ENCODE measurements at regions not wholly inside any gene's neighbourhood (a gene's known extent, or its start where the extent isn't known, plus 50 kb on each side); places are given as distances from the start of the nearest gene placed in this dataset.

DNA sequence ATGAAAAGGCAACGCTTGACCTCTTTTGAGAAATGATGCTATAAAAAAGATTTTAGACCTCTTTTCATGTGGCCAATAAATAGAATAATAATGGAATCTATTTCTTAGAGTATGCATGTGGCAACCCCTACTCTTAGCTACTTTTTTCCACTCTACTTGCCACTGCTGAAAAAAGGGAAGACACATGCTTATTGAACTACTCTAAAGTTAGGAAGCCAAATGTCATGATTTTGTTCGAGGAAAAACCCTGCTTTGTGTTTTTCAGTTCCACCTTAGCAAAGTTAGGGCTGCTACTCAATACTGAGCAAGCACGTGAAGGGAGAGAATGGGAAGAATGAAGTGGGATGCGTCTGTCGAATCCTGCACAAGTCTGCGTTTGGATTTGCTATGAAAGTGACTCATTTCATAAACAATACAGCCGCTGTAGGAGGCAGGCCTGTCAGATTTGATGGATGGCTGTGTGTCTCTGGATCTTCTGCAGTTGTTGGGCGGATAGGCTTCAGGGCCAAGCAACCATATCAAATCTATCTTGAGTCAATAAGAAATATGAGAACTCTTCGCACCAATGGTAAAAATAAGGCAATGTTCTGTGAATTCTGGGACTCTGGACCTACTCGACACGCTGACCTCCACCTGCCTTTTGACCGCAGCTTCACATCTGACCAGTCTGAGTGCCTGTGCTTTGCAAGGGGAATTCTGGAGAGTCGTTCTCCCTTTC lies 333.6 kb downstream of the PIK3R1 start:
- TF ChIP-seq, protein P1, sequence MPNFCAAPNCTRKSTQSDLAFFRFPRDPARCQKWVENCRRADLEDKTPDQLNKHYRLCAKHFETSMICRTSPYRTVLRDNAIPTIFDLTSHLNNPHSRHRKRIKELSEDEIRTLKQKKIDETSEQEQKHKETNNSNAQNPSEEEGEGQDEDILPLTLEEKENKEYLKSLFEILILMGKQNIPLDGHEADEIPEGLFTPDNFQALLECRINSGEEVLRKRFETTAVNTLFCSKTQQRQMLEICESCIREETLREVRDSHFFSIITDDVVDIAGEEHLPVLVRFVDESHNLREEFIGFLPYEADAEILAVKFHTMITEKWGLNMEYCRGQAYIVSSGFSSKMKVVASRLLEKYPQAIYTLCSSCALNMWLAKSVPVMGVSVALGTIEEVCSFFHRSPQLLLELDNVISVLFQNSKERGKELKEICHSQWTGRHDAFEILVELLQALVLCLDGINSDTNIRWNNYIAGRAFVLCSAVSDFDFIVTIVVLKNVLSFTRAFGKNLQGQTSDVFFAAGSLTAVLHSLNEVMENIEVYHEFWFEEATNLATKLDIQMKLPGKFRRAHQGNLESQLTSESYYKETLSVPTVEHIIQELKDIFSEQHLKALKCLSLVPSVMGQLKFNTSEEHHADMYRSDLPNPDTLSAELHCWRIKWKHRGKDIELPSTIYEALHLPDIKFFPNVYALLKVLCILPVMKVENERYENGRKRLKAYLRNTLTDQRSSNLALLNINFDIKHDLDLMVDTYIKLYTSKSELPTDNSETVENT (CRISPR knock-in tag; IDR thresholded peaks at IDR 0.05): no peak
- TF ChIP-seq ZZZ3 (IDR thresholded peaks at IDR 0.05) (no peak), JUND (IDR thresholded peaks at IDR 0.05; ENCODE audit: borderline replicate concordance, low read depth, low read length) (peak; percentile 89), JUND (tag; IDR thresholded peaks at IDR 0.05; ENCODE audit: borderline replicate concordance, low read depth, low read length) (peak; percentile 90; the same call in 2 of the 3 replicates), EZH2 (IDR thresholded peaks at IDR 0.05; ENCODE audit: borderline replicate concordance, low read depth, low read length) (no peak)
- TF ChIP-seq, protein P2, sequence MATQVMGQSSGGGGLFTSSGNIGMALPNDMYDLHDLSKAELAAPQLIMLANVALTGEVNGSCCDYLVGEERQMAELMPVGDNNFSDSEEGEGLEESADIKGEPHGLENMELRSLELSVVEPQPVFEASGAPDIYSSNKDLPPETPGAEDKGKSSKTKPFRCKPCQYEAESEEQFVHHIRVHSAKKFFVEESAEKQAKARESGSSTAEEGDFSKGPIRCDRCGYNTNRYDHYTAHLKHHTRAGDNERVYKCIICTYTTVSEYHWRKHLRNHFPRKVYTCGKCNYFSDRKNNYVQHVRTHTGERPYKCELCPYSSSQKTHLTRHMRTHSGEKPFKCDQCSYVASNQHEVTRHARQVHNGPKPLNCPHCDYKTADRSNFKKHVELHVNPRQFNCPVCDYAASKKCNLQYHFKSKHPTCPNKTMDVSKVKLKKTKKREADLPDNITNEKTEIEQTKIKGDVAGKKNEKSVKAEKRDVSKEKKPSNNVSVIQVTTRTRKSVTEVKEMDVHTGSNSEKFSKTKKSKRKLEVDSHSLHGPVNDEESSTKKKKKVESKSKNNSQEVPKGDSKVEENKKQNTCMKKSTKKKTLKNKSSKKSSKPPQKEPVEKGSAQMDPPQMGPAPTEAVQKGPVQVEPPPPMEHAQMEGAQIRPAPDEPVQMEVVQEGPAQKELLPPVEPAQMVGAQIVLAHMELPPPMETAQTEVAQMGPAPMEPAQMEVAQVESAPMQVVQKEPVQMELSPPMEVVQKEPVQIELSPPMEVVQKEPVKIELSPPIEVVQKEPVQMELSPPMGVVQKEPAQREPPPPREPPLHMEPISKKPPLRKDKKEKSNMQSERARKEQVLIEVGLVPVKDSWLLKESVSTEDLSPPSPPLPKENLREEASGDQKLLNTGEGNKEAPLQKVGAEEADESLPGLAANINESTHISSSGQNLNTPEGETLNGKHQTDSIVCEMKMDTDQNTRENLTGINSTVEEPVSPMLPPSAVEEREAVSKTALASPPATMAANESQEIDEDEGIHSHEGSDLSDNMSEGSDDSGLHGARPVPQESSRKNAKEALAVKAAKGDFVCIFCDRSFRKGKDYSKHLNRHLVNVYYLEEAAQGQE (IDR thresholded peaks at IDR 0.05; ENCODE audit: borderline replicate concordance): no peak
- TF ChIP-seq, protein P2 (CRISPR knock-in tag; IDR thresholded peaks at IDR 0.05; ENCODE audit: low read depth): no peak

All from K562 (cell line).